Neural progenitor cell (in vitro differentiated cells): ENCODE measurements at regions not wholly inside any gene's neighbourhood (a gene's known extent, or its start where the extent isn't known, plus 50 kb on each side); places are given as distances from the start of the nearest gene placed in this dataset.

Source experiments
- DNase-seq: peaks from one replicate; pipeline ENCODE4 v3.0.0-alpha.2; 2016; ENCODE audit warnings: low spot score
- H2AFZ ChIP-seq: fragments of 200-600 bp; sonication (generic); replicated peaks from 2 replicates; pipeline ENCODE4 v1.6.1; 2016; ENCODE audit warnings: antibody characterized with exemption
- H3F3A ChIP-seq: fragments of 200-600 bp; sonication (generic); 2 replicates; pipeline ENCODE4 v1.6.1; 2016; ENCODE audit warnings: antibody characterized with exemption, low read depth
- H3K27ac ChIP-seq: fragments of 200-600 bp; sonication (generic); 2 replicates; pipeline ENCODE4 v1.5.1; 2016; ENCODE audit warnings: mild to moderate bottlenecking
- H3K27me3 ChIP-seq: fragments of 200-600 bp; sonication (generic); 2 replicates; pipeline ENCODE4 v1.6.1; 2016; ENCODE audit warnings: mild to moderate bottlenecking, moderate library complexity
- H3K36me3 ChIP-seq: fragments of 200-600 bp; sonication (generic); 2 replicates; pipeline ENCODE4 v1.5.1; 2016
- H3K4me1 ChIP-seq: fragments of 200-600 bp; sonication (generic); 2 replicates; pipeline ENCODE4 v1.6.1; 2016; ENCODE audit warnings: mixed run types
- H3K4me2 ChIP-seq: fragments of 200-600 bp; sonication (generic); 2 replicates; pipeline ENCODE4 v1.6.1; 2016
- H3K4me3 ChIP-seq: fragments of 200-600 bp; sonication (generic); 2 replicates; pipeline ENCODE4 v1.5.1; 2016
- H3K79me2 ChIP-seq: fragments of 200-600 bp; sonication (generic); 2 replicates; pipeline ENCODE4 v1.6.1; 2016; ENCODE audit warnings: low read depth
- H3K9ac ChIP-seq: fragments of 200-600 bp; sonication (generic); 2 replicates; pipeline ENCODE4 v1.6.1; 2016
- H3K9me3 ChIP-seq: fragments of 200-600 bp; sonication (generic); 2 replicates; pipeline ENCODE4 v1.5.1; 2016; ENCODE audit warnings: low read depth
- H4K20me1 ChIP-seq: fragments of 200-600 bp; sonication (generic); 2 replicates; pipeline ENCODE4 v1.6.1; 2016; ENCODE audit warnings: low read depth
- H3K27ac Mint-ChIP-seq: 3 replicates; pipeline ENCODE4 v1.8.0; 2021; ENCODE audit warnings: mixed read lengths
- H3K27me3 Mint-ChIP-seq: 2 replicates; pipeline ENCODE4 v1.8.0; 2022; ENCODE audit warnings: low read depth, mild to moderate bottlenecking, inconsistent platforms, moderate library complexity, mixed read lengths; ENCODE audit not compliant: insufficient read depth
- H3K36me3 Mint-ChIP-seq: 3 replicates; pipeline ENCODE4 v1.8.0; 2021; ENCODE audit warnings: mixed read lengths
- H3K4me1 Mint-ChIP-seq: 3 replicates; pipeline ENCODE4 v1.8.0; 2021; ENCODE audit warnings: mixed read lengths
- H3K4me3 Mint-ChIP-seq: 3 replicates; pipeline ENCODE4 v1.8.0; 2021; ENCODE audit warnings: mild to moderate bottlenecking, moderate library complexity, mixed read lengths
- H3K9me3 Mint-ChIP-seq: 3 replicates; pipeline ENCODE4 v1.8.0; 2020; ENCODE audit warnings: mixed read lengths
- EZH2 ChIP-seq: fragments of 200-600 bp; sonication (generic); IDR thresholded peaks from 2 replicates; pipeline ENCODE4 v1.6.1; 2017; ENCODE audit warnings: antibody characterized with exemption, mild to moderate bottlenecking, moderate library complexity
- EZH2phosphoT487 ChIP-seq: fragments of 200-600 bp; sonication (generic); IDR thresholded peaks from 2 replicates; pipeline ENCODE4 v1.6.1; 2017; ENCODE audit warnings: antibody characterized with exemption
- TF ChIP-seq, protein P1 (sequence below): fragments of 200-600 bp; sonication (generic); IDR thresholded peaks from 2 replicates; pipeline ENCODE4 v1.5.1; 2017; ENCODE audit warnings: antibody characterized with exemption, mild to moderate bottlenecking

DNA sequence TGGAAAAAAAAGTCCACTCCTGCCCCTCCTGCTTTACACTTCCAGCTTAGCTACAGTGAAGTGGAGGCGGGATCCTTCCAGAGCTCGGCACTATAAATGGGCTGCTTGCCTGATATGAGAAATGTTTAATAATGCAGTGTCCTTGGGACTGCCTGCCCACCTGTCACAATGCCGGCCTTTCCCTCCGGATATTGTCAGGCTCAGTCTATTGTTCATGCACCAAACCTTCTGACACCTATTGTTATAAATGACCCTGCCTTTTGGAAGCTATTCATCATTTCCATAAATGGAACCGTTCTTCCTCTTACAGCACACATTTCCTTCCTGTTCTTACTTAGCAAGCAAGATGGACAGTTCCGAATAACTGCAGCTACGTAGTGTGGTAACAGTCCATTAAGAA, 146.3 kb downstream of the DMAC1 start:
- no peaks in the 10 kb centered on the region for H3K27me3 ChIP-seq
- Mint-ChIP-seq H3K4me1 (peaks cover 4% of the 10 kb centered on the region), H3K27me3 (peaks cover 3% of the 10 kb centered on the region), H3K27ac (no peak overlapping the region), H3K9me3 (peaks cover 3% of the 10 kb centered on the region), H3K36me3 (peaks cover 1% of the 10 kb centered on the region), H3K4me3 (no peak overlapping the region)
- no peaks in the 10 kb centered on the region for H3K79me2 ChIP-seq
- TF ChIP-seq EZH2 (no peak), EZH2phosphoT487 (no peak)
- TF ChIP-seq, protein P1, sequence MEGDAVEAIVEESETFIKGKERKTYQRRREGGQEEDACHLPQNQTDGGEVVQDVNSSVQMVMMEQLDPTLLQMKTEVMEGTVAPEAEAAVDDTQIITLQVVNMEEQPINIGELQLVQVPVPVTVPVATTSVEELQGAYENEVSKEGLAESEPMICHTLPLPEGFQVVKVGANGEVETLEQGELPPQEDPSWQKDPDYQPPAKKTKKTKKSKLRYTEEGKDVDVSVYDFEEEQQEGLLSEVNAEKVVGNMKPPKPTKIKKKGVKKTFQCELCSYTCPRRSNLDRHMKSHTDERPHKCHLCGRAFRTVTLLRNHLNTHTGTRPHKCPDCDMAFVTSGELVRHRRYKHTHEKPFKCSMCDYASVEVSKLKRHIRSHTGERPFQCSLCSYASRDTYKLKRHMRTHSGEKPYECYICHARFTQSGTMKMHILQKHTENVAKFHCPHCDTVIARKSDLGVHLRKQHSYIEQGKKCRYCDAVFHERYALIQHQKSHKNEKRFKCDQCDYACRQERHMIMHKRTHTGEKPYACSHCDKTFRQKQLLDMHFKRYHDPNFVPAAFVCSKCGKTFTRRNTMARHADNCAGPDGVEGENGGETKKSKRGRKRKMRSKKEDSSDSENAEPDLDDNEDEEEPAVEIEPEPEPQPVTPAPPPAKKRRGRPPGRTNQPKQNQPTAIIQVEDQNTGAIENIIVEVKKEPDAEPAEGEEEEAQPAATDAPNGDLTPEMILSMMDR: no peak
- no peak overlapping the region for H3K4me2 ChIP-seq
- peaks cover under 1% of the 10 kb centered on the region for H3K4me1 ChIP-seq
- H4K20me1 ChIP-seq: no peaks in the 10 kb centered on the region
- H3K36me3 ChIP-seq: no peaks in the 10 kb centered on the region
- no peak overlapping the region for H3K27ac ChIP-seq
- no peaks in the 10 kb centered on the region for H3K9me3 ChIP-seq
- no peak for DNase-seq
- no peak overlapping the region for H2AFZ ChIP-seq
- no peak overlapping the region for H3K4me3 ChIP-seq
- H3F3A ChIP-seq: peaks cover under 1% of the 10 kb centered on the region
- no peak overlapping the region for H3K9ac ChIP-seq

DNA sequence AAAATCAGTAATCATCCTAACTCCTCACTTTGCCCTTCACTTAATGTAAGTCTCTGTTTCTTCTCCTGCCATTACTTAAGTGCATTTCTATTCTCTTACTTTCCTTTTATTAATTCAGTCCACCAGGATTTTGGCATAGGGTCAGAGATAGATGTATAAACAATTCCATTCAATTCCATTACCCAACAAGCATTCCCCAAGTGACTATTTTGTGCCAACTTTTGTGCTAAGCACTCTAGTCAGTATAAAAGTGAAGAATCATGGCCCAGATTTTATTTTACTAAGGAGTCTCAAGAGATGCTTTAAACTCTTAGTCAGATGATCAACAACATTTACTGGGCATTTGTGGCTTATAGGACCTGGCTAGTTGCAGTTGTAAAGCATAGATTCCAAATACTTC, 159.3 kb downstream of the DMAC1 start:
- Histone ChIP-seq H3F3A (no peaks in the 10 kb centered on the region), H3K9ac (no peak overlapping the region), H3K79me2 (no peaks in the 10 kb centered on the region), H3K4me1 (no peaks in the 10 kb centered on the region), H3K36me3 (no peaks in the 10 kb centered on the region), H3K9me3 (no peaks in the 10 kb centered on the region), H3K4me2 (no peak overlapping the region), H3K4me3 (no peak overlapping the region), H3K27me3 (no peaks in the 10 kb centered on the region), H3K27ac (no peak overlapping the region), H2AFZ (no peak overlapping the region), H4K20me1 (no peaks in the 10 kb centered on the region)
- H3K4me1 Mint-ChIP-seq: no peaks in the 10 kb centered on the region
- no peak overlapping the region for H3K27ac Mint-ChIP-seq
- no peaks in the 10 kb centered on the region for H3K36me3 Mint-ChIP-seq
- peaks cover 2% of the 10 kb centered on the region for H3K27me3 Mint-ChIP-seq
- H3K4me3 Mint-ChIP-seq: no peak overlapping the region
- no peak for DNase-seq
- TF ChIP-seq EZH2: no peak
- TF ChIP-seq, protein P1: no peak
- no peak for TF ChIP-seq EZH2phosphoT487
- peaks cover 5% of the 10 kb centered on the region for H3K9me3 Mint-ChIP-seq

DNA sequence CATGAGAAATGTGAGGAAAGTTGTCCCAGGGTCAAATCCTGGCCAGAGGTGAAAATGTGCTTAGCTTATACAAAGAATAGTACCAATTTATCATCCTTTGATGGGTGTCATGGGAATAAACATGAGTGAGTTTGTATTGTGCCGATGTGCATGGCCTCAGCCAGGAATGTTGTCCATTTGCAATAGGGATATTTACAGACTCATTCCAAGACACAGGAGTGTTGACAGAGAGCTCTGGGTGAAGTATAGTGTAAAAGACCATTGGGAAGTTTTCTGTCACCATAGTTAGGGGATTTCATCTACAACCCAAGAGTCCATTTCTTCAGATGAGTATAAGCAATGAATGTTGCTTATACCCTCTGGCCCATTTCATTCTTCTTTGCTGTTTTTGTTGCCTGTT, 160.1 kb downstream of the DMAC1 start:
- Mint-ChIP-seq H3K27me3 (peaks cover 2% of the 10 kb centered on the region), H3K4me1 (no peaks in the 10 kb centered on the region), H3K36me3 (no peaks in the 10 kb centered on the region), H3K4me3 (no peak overlapping the region), H3K9me3 (peaks cover 2% of the 10 kb centered on the region), H3K27ac (no peak overlapping the region)
- Histone ChIP-seq H3K79me2 (no peaks in the 10 kb centered on the region), H3K27me3 (no peaks in the 10 kb centered on the region), H3K9ac (no peak overlapping the region), H4K20me1 (no peaks in the 10 kb centered on the region), H3K4me2 (no peak overlapping the region), H2AFZ (no peak overlapping the region), H3K36me3 (no peaks in the 10 kb centered on the region), H3K27ac (no peak overlapping the region), H3F3A (no peaks in the 10 kb centered on the region), H3K4me1 (no peaks in the 10 kb centered on the region), H3K4me3 (no peak overlapping the region), H3K9me3 (no peaks in the 10 kb centered on the region)
- TF ChIP-seq, protein P1: no peak
- TF ChIP-seq EZH2: no peak
- no peak for TF ChIP-seq EZH2phosphoT487
- no peak for DNase-seq
